ENCODE measurements at regions not wholly inside any gene's neighbourhood (a gene's known extent, or its start where the extent isn't known, plus 50 kb on each side); places are given as distances from the start of the nearest gene placed in this dataset.
"Not testable (repeated sequence)": the region's sequence is repeated elsewhere in the genome, so short reads cannot be mapped to it uniquely, and the experiment has no call there.

DNA sequence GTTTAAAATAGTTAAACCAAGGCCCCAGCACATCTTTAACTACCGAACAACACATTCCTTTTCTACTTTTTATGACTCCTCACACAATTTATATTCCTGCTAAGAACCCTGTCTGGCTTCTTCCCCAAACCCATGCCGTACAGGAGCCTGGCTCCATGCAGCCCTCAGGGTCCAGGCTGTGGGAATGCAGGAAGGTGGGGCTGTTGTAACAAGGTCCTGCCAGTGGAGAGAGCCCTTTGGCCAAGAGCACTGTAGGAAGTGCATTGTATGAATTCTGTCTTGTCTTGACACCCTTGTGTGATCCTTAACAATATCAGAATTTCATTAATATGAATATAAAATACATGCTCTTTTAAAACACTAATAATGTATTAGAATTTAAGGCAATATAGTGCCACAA lies 563.8 kb downstream of the TBL1XR1 start:
- no peak for DNase-seq (ENCODE audit: low spot score)

DNA sequence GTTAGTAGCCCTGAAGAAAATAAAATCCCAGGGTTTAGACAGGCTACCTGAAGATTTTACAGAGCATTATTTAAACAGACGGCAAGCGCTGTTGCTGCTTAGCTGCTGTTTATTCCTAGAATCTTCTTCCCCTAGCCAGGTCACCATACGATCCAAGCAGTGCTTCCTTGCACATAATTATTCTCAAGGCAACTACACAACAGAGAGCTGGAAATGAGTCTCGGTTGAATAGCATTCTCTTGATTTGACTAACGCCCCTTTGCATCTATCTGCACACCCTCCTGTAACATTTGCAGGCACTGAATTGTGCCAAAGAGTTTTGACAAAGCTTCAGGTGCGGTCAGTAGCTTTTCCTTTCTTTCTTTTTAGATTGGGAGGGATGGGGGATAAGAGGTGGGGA lies 564.4 kb downstream of the TBL1XR1 start:
- DNase-seq (ENCODE audit: low spot score): no peak

DNA sequence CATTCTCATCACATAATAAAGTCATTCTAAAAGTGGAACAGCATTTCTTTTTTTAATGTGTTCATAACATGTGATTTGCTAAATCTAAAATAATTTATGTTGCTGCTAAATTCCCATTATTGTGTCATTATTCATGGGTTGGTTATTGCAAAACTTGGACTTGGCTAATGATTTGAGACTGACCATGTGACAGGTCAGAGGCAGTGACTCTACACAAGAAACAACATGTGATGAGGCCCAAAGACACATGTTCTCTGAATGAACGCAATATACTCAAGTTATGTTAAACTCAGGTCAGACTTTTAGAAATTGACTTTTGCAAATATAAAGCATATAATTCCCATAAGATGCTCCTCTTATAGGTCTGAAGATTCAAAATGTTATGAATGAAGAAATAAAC lies 566.1 kb downstream of the TBL1XR1 start:
- no peak for DNase-seq (ENCODE audit: low spot score)

DNA sequence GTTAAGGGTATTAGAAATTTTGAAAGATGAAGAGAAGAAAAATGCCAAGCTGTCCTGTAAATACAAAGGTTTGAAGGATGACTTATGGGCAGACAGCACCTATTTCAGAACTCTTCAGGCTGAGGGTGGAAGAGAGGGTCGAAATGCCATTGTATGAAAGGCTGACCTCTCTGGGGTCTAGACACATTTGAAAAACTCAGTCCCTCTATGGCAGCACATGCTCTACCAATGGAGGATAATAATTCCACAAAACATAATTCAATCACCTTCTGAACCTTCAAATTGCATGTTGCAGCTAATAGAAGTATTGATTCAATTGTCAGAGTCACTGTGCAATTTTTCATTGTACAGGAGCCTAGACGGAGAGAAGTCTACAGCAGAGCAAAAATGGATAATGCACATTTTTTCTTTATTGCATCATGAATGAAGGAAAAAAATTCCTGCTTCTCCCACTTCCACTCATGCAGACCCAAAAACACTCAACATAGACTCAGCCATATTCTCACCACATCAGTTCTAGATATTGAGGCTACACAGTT lies 569.1 kb downstream of the TBL1XR1 start:
- no peak for DNase-seq (ENCODE audit: low spot score)

DNA sequence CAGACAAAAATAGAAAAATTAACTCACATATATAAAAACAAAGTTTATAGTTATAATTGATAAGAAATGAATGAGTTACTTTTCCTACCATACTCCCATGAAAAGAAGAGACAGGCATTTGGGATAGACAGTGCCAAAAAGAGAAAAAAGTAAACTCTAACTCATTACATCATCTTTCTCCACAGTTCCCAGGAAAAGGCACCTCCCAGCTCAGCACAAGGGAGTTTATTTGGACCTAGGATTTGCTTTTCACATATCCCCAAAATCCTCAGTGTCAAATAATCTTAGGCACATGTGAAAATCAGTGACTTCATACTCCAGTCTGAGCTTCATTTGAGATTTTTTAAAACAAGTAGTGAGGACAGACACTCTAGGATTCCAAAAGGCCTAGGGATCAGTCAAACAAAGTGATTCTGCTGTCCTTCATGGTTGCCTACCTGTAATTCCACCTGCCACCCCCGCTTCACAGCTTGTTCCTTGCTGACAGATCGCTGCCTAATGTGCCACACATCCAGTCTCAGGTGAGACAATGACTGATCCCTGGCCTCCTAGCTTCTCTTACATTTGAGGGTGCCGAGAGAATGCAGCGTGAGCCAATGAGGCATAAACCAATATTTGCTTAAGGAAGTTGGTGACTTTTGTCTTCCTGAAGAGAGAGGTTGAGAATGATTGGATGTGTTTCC lies 573.7 kb downstream of the TBL1XR1 start:
- peak; percentile 11 for DNase-seq (ENCODE audit: low spot score)

DNA sequence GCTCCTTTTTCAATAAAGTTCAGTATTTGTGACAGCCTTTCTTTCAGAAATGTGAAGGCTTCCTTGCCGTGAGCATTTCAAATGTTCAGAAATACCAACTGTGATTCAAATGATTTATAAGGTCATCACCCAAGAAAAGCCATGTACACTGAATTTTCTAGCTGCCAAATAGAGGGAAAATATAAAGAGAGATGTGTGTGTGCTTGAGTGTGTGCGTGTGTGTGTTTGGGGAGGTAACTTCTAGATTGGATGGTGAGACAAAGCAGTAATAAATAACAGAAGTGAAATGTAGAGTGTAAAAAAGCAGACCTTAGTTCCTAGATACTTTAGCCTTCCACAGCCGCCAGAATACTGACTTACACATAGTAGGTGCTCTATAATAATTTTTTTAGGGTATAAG lies 577.4 kb downstream of the TBL1XR1 start:
- DNase-seq (ENCODE audit: low spot score): no peak

DNA sequence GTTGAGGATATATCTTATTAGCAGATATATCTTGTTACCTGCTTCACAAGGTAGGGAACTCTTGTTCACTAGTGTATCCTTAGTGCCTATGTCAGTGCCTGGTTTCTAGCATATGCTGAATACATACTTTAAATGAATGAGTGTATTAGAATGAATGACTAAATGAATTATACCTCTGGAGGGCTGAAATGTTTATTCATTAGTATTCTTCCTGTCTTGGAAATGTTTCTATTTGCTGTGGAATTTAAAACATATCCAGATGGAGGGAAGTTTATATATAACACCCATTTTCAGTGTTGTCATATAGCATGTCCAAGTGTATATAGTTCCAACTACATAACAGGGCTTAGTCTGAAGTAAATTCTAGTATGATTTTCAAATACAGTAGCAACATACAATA lies 581.5 kb downstream of the TBL1XR1 start:
- no peak for DNase-seq (ENCODE audit: low spot score)

DNA sequence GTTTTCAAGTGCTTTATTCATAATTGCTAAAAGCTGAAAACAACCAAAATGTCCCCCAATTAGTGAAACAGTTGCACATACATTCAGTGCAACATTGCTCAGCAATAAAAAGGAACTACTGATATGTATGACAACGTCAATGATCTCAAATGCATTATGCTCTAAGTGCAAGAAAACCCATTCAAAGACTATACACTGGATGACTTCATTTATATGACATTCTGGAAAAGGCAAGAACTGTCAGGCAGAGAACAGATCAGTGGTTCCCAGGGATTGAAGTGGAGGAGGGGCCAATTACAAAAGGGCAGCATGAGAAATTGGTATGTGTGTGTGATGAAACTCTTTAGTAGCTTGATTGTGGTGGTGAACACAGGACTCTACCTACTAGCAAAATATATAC lies 585.6 kb downstream of the TBL1XR1 start:
- DNase-seq (ENCODE audit: low spot score): no peak

DNA sequence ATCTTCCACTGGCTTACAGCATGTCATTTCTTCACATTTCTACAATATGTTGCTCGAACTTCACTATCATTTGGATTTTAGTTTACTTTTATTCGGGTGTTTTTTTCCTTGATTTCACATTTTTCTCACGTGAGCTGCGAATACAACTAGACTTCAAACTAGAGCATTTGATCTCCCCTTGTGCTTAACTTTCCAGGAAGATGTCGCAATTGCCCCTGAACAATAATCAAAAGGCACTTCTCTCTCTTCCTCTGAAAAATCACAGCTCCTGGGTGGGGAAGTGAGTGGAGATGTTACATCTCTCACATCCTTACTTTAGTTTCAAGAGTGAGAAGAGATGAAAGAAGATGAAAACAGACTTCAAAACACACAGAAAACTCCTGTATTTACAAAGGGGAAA lies 587.9 kb downstream of the TBL1XR1 start:
- DNase-seq (ENCODE audit: low spot score): no peak

DNA sequence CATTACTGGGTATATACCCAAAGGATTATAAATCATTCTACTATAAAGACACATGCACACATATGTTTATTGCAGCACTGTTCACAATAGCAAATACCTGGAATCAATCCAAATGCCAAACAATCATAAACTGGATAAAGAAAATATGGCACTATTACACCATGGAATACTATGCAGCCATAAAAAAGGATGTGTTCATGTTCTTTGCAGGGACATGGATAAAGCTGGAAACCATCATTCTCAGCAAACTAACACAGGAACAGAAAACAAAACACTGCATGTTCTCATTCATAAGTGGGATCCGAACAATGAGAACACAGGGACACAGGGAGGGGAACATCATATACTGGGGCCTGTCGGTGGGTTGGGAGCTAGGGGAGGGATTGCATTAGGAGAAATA lies 591.7 kb downstream of the TBL1XR1 start:
- DNase-seq (ENCODE audit: low spot score): not testable (repeated sequence)

DNA sequence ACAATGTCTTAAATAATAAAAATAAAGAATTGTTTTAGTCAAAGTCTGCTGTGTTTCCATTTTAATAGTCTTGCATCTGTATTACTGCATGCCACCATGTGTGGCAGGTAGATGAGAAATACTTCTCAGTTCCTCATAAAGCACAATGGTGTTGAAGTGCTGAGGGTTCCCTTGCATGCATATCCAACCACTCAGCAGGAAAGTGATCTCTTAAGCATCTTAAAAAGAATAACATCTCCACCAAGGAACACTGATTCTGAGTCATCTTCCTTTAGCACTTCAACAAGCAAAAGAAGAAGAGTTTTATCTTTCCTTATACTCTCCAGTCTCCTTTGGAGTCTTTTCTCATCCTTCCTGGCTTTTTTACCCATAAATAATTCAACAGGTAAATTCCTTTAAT lies 602.0 kb downstream of the TBL1XR1 start:
- DNase-seq (ENCODE audit: low spot score): no peak

DNA sequence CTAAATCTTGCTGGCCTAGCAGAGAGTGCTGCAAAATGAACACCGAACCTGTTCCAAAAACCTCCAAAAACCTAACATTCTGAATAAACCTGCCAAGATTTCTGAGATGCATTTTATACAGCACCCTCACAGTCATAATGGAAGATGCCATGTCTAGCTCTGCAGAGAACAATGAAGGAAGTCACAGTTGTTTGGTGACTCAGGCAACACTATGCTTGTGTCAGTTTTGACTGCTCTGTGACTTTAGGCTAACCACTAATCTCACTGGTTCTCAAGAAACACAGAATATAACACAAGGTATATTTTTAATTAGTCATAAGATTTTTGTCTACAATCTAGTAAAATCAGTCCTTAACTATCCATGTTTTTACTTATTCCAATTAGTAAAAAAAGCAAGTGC lies 606.6 kb downstream of the TBL1XR1 start:
- DNase-seq (ENCODE audit: low spot score): no peak

DNA sequence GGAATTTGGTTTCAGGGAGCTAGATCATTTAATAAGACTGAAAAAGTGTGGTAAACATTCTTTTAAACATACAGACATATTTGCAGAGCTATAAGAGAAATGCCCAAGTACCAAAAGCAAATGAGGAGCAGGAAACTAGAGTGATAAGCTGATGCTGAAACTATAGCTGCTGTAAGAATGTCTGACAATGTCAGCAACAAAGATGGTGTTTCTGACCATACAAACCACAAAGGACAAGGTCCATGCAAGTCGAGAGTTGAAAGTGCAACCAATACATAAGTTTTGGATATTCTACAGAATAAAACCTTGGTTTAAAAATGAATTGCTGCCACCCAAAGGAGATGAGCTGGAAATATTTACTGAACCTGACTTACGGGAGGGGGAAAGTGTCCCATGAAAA lies 610.2 kb downstream of the TBL1XR1 start:
- DNase-seq (ENCODE audit: low spot score): no peak

DNA sequence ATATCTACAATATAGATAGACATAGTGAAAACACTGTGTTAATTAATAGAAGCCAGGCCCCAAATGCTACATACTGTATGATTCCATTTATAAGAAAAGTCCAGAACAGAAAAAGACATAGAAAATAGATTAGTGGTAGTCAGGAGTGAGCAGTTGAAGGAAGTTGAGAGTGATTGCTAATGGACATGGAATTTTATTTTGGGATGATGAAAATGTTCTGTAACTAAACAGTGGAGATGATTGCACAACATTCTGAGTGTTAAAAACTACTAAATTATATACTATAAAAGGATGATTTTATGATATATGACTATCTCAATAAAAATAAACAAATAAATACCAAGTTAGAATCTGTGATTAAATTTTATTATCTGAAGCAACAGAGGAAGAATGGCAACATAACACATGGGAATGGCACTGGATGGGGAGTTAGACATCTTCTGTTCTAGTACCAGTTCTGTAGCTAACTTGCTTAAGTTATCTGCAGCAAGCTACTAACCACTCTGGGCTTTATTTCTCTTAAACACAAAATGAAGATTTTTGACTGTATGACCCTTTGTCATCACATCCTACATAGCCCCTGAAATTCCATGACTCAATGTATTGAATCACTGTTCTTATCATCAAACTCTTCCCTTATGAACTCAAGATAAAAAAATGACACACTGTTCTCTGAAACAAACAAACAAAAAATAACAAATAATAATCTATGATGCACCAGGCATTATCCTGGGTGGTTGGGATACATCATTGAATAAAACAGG lies 612.7 kb downstream of the TBL1XR1 start:
- no peak for DNase-seq (ENCODE audit: low spot score)

DNA sequence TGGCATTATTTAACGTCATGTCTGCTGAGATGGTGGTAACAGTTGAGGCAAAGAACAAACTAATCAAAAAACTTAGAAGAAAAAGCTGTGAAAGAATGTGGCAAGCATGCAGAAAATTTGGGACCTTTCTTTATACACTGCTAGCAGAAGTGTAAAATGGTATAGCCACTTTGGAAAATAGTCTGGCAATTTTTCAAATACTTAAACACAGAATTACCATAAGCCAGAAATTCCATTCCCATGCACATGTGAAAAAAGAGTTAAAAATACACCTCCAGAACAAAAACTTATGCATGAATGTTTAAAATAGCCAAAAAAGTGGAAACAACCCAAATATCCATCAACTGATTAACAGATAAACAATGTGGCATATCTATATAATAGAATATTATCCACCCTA lies 613.3 kb downstream of the TBL1XR1 start:
- no peak for DNase-seq (ENCODE audit: low spot score)

DNA sequence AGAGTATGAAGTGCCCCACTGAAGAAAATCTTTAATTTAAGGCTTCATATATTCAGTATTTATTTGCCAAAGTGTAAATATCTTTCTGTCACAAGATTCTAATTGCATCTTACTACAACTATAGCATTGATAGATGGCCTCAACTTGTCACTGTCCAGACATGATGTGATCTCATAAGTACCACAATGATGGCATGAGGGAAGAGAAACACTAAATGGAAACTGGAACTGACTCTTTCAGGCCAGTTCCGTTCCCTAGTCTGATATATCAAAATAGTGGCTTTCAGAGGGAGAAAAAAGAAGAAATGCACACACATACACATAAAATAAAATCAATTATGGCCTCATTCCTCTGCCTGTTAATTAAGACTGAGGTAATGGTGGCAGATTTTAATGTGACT lies 615.7 kb downstream of the TBL1XR1 start:
- no peak for DNase-seq (ENCODE audit: low spot score)

DNA sequence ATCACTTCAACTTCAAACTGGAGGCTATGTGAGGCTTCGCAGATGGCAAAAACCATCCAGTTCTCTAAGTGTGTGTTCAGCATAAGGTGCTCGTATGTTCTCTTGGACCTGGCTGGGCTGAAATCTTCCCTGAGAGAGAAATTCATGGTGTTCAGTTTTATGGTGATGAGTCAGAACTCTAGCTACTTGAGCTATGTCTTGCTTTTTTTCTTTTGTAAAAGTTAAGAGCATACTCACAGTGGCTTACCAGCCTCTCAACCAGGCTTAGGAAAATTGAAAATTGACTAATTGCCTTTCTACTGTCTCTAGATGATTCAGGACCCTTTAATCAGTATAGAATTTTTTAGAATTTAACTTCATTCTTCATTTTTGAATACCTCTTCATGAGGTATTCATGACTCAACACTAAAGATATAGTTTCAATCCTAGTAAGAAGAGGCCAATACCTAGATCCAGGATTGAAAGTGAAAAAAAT lies 617.5 kb downstream of the TBL1XR1 start:
- no peak for DNase-seq (ENCODE audit: low spot score)

DNA sequence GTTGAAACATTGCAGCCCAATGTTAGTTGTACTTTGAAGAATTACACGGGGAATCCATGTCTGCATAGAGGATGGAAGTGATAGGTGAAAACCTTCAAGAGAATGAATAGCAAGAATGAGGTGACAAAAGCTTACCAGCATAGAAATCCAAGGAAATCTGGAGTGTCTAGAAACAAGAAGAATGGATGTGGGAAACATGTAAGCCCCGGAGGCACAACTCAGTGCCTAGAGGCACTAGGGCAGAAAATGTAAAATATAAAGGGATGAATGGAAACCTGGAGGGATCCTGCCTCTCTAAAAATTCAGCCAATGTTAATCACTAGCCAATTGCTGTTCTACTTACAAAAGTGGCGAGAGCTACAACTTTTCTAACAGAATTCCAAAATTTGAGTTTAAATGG lies 619.0 kb downstream of the TBL1XR1 start:
- DNase-seq (ENCODE audit: low spot score): no peak

DNA sequence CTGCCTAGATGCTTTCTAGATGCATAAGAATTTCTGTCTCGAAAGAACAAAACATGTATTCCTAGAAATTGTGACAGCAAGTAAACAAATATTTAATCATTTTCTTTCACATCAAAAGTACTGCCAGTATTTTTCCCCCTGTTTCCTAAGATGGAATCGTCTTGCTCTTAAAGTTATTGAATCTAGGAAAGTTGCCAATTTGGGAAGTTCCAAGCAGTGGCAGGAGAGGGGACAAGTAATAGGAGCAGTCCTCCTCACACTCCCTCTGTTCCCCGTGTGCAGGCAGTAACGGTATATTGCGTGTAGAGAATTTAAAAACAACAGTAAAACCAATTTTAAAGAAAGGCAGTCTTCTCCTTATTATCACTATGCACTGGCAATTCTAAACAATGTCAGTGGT lies 619.8 kb downstream of the TBL1XR1 start:
- DNase-seq (ENCODE audit: low spot score): no peak

DNA sequence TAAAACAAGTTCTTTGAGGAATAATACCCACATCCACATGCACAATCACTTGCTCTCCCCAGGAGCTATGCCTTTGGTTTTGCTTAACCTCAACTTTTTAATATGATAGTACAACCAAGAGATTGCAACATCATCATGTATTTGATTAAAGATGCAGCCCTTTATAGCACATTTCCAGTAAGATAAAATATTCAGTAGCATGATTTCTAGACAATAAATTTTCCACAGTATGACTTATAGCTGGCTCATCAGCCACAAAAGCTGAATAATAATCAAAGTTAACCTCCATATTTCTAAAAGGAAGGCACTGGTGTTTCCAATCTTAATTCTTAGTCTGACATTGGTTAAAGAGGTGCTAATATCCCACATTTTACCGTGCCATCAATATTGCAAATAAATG lies 622.5 kb downstream of the TBL1XR1 start:
- DNase-seq (ENCODE audit: low spot score): no peak

DNA sequence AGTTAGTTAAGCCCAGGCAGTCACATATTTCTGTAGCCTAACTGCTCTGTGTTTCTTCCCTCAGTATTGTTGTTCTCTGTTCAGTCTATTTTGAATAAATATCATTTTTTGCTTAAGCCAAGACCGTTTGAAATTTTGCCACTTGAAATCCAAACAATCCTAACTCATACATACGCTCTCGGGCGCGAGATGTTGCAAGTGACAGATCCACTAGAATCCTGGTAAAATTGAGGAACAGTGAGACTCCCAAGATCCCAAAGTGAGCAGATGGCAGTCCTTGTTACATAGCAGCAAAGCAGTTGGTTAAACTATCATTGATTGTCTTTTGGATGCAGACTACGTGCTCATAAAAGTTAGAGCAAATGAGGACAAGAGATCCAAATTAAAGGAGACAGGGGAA lies 625.4 kb downstream of the TBL1XR1 start:
- no peak for DNase-seq (ENCODE audit: low spot score)

DNA sequence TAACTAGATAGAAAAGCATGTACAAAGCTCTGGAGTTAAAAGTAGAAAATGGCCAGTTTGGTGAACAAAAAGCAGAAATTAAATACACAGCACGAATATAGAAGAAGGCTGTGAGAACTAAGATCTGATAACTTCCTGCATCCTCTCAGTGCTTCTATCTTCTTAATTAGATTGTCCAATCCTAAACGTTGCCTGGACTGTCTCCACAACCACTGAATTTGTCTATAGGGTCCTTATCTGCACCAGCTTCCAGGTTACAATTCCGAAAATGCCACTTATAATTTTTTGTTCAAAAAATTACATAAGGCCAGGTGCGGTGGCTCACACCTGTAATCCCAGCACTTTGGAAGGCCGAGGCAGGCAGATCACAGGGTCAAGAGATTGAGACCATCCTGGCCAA lies 626.3 kb downstream of the TBL1XR1 start:
- DNase-seq (ENCODE audit: low spot score): no peak

DNA sequence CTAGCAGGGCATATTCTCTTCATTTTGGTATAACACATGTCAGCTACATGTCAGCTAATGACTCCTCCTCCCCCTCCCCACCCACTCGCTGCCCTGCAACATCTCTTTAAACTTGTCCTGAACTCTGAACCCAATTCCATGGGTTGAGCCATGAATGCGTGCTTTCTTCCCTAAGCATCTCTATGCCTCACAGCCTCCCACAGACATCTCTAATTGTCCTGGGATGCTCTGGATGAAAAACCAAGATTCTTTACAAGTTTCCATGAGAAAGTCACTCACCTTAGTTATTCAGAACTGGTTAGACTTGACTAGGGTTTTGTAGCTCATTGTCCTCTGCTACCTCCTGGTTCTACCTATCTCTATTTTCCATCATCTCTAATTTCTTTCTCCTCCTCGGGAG lies 629.1 kb downstream of the TBL1XR1 start:
- DNase-seq (ENCODE audit: low spot score): no peak

Data from umbilical cord (tissue), 1 donor.